GM12872 (cell line): ENCODE measurements at regions not wholly inside any gene's neighbourhood (a gene's known extent, or its start where the extent isn't known, plus 50 kb on each side); places are given as distances from the start of the nearest gene placed in this dataset.
A peak's percentile ranks its signal among the peaks of the same experiment; 100 is the strongest.

Source experiments
- CTCF ChIP-seq: IDR thresholded peaks from 3 replicates; pipeline ENCODE4 v1.5.1; 2011; ENCODE audit warnings: low read depth, mild to moderate bottlenecking, low read length, moderate library complexity; ENCODE audit not compliant: insufficient read depth

- peak; percentile 23; the same call in 1 of the 3 replicates for TF ChIP-seq CTCF
Observed at GRCh38 chr6:115544765-115545671, 515.7 kb downstream of the FRK start.

GRCh38 chr6:115540077-115540869 lies 520.4 kb downstream of the FRK start:
- TF ChIP-seq CTCF, result no peak

GRCh38 chr6:115539531-115539930 lies 521.2 kb downstream of the FRK start:
- TF ChIP-seq CTCF, result no peak

GRCh38 chr6:115524821-115525220 lies 535.9 kb downstream of the FRK start:
- no peak for TF ChIP-seq CTCF

- TF ChIP-seq CTCF, result no peak
Observed at GRCh38 chr6:115514656-115515055, 546.0 kb downstream of the FRK start.

GRCh38 chr6:115512923-115513322 lies 547.8 kb downstream of the FRK start:
- no peak for TF ChIP-seq CTCF

- no peak for TF ChIP-seq CTCF
Observed at GRCh38 chr6:115511771-115512170, 548.9 kb downstream of the FRK start.
